ENCODE measurements at regions not wholly inside any gene's neighbourhood (a gene's known extent, or its start where the extent isn't known, plus 50 kb on each side); places are given as distances from the start of the nearest gene placed in this dataset.
A peak's percentile ranks its signal among the peaks of the same experiment; 100 is the strongest.

- DNase-seq: no peak
- no peaks in the 10 kb centered on the region for H3K36me3 Mint-ChIP-seq (ENCODE audit: low read depth)
- intact Hi-C loops (cut with micrococcal nuclease): no loop called here
- no peaks in the 10 kb centered on the region for H3K4me1 Mint-ChIP-seq
- no peak overlapping the region for H3K4me3 Mint-ChIP-seq
- H3K27me3 Mint-ChIP-seq: no peaks in the 10 kb centered on the region
- no peaks in the 10 kb centered on the region for H3K9me3 Mint-ChIP-seq
- H3K27ac Mint-ChIP-seq: no peak overlapping the region
These were observed 51.9 kb upstream of the DBX2 start for GRCh38 chr12:45102818-45103217.

DNA sequence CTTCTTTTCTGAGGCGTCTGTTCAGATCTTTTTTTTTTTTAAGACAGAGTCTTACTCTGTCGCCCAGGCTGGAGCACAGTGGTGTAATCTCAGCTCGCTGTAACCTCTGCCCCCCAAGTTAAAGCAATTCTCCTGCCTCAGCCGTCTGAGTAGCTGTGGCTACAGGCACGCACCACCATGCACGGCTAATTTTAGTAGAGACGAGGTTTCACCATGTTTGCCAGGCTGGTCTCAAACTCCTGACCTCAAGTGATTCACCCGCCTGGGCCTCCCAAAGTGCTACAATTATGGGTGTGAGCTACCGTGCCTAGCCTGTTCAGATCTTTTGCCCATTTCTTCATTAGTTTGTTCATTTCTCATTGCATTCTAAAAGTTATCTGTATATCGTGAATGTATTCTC is 55.1 kb upstream of the DBX2 start:
- intact Hi-C loops (cut with micrococcal nuclease): no loop called here
- Mint-ChIP-seq H3K4me3 (no peak overlapping the region), H3K36me3 (ENCODE audit: low read depth) (no peaks in the 10 kb centered on the region)

DNA sequence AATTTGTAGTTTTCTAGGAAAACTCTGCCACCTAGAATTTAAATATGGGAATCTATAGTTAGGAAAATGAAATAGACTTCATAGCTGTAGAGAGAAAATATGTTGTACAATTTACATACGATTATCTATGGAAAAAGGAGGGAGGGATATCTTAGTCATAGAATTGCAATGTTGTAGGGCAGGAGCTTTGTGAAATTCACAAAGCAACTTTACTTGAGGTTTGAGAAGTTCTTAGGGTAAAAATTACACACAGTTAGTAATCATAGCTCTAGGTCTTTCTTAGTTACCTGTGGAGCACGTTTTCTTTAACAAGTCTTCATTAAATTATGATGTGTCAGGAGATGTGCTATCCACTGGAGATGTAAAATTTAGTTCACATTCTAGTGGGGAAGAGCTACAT is 61.4 kb upstream of the DBX2 start:
- no peaks in the 10 kb centered on the region for H3K4me1 Mint-ChIP-seq
- H3K36me3 Mint-ChIP-seq (ENCODE audit: low read depth): no peaks in the 10 kb centered on the region
- H3K9me3 Mint-ChIP-seq: no peaks in the 10 kb centered on the region
- H3K27ac Mint-ChIP-seq: no peak overlapping the region
- no peak for DNase-seq
- H3K27me3 Mint-ChIP-seq: peaks cover 3% of the 10 kb centered on the region
- intact Hi-C loops (cut with micrococcal nuclease): no loop called here
- no peak overlapping the region for H3K4me3 Mint-ChIP-seq

More for the DNA sequence above, 55.1 kb upstream of the DBX2 start:
- H3K27me3 Mint-ChIP-seq: no peaks in the 10 kb centered on the region
- no peaks in the 10 kb centered on the region for H3K4me1 Mint-ChIP-seq
- DNase-seq: no peak
- H3K9me3 Mint-ChIP-seq: no peaks in the 10 kb centered on the region
- H3K27ac Mint-ChIP-seq: no peak overlapping the region

DNA sequence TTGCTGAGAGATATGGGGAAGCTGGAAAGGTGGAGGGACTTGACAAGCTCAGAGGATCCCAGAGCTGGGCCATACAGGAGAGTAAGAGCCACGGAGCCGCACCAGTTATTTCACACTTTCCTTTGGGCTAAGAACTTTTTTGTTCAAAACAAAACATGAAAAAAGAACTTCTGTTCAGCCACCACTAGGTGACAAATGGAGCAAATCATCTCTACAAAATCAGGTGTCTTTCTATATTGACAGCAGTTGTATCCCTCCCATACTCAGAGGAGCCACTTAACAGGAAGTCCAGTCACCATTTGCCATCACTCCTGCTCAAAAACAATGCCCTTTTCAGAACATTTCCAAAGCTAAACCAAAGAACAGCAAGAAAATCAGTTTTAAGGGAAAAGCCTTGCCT is 70.3 kb upstream of the DBX2 start:
- Mint-ChIP-seq H3K4me3 (no peak overlapping the region), H3K27me3 (peaks cover 3% of the 10 kb centered on the region), H3K36me3 (ENCODE audit: low read depth) (no peaks in the 10 kb centered on the region), H3K9me3 (no peaks in the 10 kb centered on the region), H3K27ac (no peak overlapping the region), H3K4me1 (no peaks in the 10 kb centered on the region)
- DNase-seq: no peak
- intact Hi-C loops (cut with micrococcal nuclease): no loop called here

DNA sequence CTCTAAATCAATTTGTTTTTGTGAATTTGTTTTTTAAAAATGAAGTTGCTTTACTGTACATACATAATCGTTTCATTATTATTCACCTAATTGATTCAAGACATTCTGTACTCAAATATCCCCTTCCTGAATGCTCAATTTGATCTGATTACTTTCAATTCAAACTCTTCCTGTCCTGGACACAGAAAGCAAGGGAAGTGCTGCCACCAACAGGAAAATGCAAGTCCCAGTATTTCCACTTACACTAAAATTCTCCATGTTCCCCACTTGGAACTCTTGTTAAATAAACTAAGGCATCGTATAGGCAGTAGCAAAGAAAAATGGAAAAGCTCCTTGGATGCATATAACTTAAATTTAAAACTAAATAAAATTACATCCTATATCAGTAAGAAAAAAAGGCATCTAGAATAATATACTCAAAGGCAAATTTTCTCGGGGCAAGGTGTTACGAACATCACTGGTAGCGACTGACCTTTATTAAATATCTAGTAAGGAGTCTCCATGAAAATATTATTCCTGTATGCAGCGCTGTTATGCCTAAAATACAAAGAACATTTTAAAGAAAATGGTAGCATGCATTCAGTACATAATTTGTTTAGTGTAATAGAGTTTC is 72.0 kb upstream of the DBX2 start:
- intact Hi-C loops (cut with micrococcal nuclease): no loop called here
- no peak overlapping the region for H3K4me3 Mint-ChIP-seq
- H3K36me3 Mint-ChIP-seq (ENCODE audit: low read depth): no peaks in the 10 kb centered on the region
- no peak for DNase-seq
- no peaks in the 10 kb centered on the region for H3K9me3 Mint-ChIP-seq
- peaks cover 6% of the 10 kb centered on the region for H3K27me3 Mint-ChIP-seq
- H3K4me1 Mint-ChIP-seq: no peaks in the 10 kb centered on the region
- H3K27ac Mint-ChIP-seq: no peak overlapping the region

DNA sequence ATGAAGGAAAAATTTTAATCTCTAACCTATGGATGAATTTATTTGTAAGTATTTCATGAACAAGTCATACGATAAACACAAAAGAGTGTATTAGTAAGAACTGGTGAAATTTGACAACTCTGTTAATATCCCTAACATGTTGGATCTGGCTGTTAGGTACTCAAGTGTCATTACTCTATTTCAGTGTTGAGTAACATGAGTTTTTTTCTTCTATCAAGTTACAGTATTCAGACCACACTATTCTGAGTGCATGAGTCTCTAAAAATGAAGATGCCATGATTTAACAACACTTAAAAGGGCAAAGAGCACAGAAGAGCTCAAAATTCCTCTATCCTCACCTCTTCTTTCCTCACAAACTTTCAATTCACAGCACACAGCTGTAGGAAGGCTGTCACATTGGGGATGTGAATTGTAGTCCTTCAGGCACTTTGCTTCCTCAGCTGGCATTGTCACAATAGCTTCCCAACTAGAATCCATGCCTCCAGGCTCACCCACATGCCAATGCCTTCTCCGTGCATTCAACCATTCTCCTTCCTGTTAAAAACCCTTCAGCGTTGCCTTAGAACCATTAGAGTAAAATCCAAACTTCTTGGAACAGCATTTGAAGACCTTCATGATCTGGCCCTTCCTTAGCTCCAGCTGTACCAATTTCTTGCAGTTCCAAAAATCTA is 73.7 kb upstream of the DBX2 start:
- H3K4me3 Mint-ChIP-seq: no peak overlapping the region
- H3K4me1 Mint-ChIP-seq: no peaks in the 10 kb centered on the region
- intact Hi-C loops (cut with micrococcal nuclease): no loop called here

GRCh38 chr12:45125997-45126396 is 75.1 kb upstream of the DBX2 start:
- H3K36me3 Mint-ChIP-seq (ENCODE audit: low read depth): no peaks in the 10 kb centered on the region
- no peak overlapping the region for H3K4me3 Mint-ChIP-seq
- H3K27ac Mint-ChIP-seq: no peak overlapping the region
- no peaks in the 10 kb centered on the region for H3K9me3 Mint-ChIP-seq
- DNase-seq: no peak
- peaks cover 10% of the 10 kb centered on the region for H3K27me3 Mint-ChIP-seq
- no peaks in the 10 kb centered on the region for H3K4me1 Mint-ChIP-seq
- intact Hi-C loops (cut with micrococcal nuclease): no loop called here

More for the DNA sequence above, 73.7 kb upstream of the DBX2 start:
- Mint-ChIP-seq H3K27me3 (peaks cover 10% of the 10 kb centered on the region), H3K36me3 (ENCODE audit: low read depth) (no peaks in the 10 kb centered on the region), H3K27ac (no peak overlapping the region), H3K9me3 (no peaks in the 10 kb centered on the region)
- DNase-seq: no peak

- Mint-ChIP-seq H3K36me3 (ENCODE audit: low read depth) (no peaks in the 10 kb centered on the region), H3K4me1 (no peaks in the 10 kb centered on the region), H3K27me3 (peaks cover 11% of the 10 kb centered on the region), H3K4me3 (no peak overlapping the region), H3K9me3 (no peaks in the 10 kb centered on the region), H3K27ac (no peak overlapping the region)
- no peak for DNase-seq
- intact Hi-C loops (cut with micrococcal nuclease): no loop called here
These were observed 77.7 kb upstream of the DBX2 start for GRCh38 chr12:45128637-45129036.

DNA sequence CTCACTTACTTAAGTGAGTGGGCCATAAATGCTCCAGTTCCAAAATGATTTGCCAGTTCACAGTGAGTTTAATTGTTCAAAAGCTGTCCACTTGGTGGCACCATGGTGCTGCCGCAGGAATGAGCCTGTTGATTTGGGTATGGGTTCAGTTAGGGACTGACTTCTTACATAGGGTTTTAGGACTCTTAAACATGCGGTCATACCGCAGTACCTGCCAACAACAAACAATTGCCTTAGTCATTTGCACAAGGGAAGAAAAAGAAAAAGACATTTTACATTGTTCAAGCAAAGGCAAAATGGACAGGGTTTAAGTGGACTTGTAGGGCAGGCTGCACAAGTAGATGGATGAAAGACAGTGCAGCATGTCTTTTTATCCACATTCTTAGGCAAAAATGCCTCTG is 80.0 kb upstream of the DBX2 start:
- intact Hi-C loops (cut with micrococcal nuclease): no loop called here

GRCh38 chr12:45131506-45131905 is 80.6 kb upstream of the DBX2 start:
- no peak for DNase-seq
- Mint-ChIP-seq H3K36me3 (ENCODE audit: low read depth) (no peaks in the 10 kb centered on the region), H3K4me1 (no peaks in the 10 kb centered on the region), H3K9me3 (no peaks in the 10 kb centered on the region), H3K27me3 (peaks cover 22% of the 10 kb centered on the region), H3K4me3 (no peak overlapping the region), H3K27ac (no peak overlapping the region)
- intact Hi-C loops (cut with micrococcal nuclease): no loop called here

More for the DNA sequence above, 80.0 kb upstream of the DBX2 start:
- no peaks in the 10 kb centered on the region for H3K4me1 Mint-ChIP-seq
- no peak overlapping the region for H3K27ac Mint-ChIP-seq
- no peak overlapping the region for H3K4me3 Mint-ChIP-seq
- no peaks in the 10 kb centered on the region for H3K36me3 Mint-ChIP-seq (ENCODE audit: low read depth)
- peaks cover 22% of the 10 kb centered on the region for H3K27me3 Mint-ChIP-seq
- peak; percentile 81 for DNase-seq
- no peaks in the 10 kb centered on the region for H3K9me3 Mint-ChIP-seq

DNA sequence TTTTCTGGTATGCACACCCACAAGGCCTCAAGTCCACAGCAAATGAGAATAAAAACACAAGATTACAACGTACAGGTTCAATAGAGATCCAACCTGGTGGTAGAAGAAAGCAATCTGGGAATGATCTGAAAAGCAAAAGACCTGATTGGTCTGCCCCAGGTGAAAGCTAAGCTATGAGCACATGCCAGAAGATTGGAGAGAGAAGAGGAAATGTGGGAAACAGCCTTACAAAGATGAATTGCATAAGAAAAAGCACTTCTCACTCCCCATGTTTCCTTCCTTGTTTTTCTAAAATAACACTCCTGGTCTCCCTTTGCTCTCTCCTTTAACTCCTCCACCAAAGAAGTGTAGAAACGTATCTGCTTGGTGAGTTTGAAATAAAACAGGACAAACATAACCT is 77.3 kb upstream of the ANO6 start:
- no peaks in the 10 kb centered on the region for H3K36me3 Mint-ChIP-seq (ENCODE audit: low read depth)

GRCh38 chr12:45148006-45148405 is 67.9 kb upstream of the ANO6 start:
- H3K36me3 Mint-ChIP-seq (ENCODE audit: low read depth): no peaks in the 10 kb centered on the region
- H3K4me1 Mint-ChIP-seq: no peaks in the 10 kb centered on the region
- H3K27me3 Mint-ChIP-seq: peaks cover 1% of the 10 kb centered on the region
- DNase-seq: no peak
- no peak overlapping the region for H3K4me3 Mint-ChIP-seq
- H3K27ac Mint-ChIP-seq: no peak overlapping the region
- H3K9me3 Mint-ChIP-seq: peaks cover 20% of the 10 kb centered on the region
- intact Hi-C loops (cut with micrococcal nuclease): no loop called here

More for the DNA sequence above, 77.3 kb upstream of the ANO6 start:
- Mint-ChIP-seq H3K27ac (no peak overlapping the region), H3K4me1 (no peaks in the 10 kb centered on the region), H3K9me3 (no peaks in the 10 kb centered on the region), H3K27me3 (peaks cover 15% of the 10 kb centered on the region), H3K4me3 (no peak overlapping the region)
- no peak for DNase-seq
- intact Hi-C loops (cut with micrococcal nuclease): no loop called here

DNA sequence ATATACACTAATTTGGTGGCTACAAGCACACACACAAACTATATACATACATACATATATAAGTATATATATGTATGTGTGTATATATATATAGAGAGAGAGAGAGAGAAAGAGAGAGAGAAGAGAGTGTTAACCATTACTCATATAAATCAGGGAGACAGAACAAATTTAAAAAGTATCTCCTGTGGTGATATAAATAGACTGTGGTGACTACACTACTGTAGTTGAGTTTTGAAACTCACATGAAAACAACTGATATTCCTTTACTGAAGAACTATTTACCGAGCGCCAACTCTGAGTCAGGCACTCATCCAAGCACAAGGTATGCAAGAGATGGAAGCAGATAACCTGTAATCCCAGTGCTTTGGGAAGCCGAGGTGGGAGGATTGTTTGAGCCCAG is 67.3 kb upstream of the ANO6 start:
- no peaks in the 10 kb centered on the region for H3K4me1 Mint-ChIP-seq
- H3K4me3 Mint-ChIP-seq: no peak overlapping the region
- no peak overlapping the region for H3K27ac Mint-ChIP-seq
- H3K27me3 Mint-ChIP-seq: peaks cover 1% of the 10 kb centered on the region
- H3K9me3 Mint-ChIP-seq: peaks cover 20% of the 10 kb centered on the region
- no peaks in the 10 kb centered on the region for H3K36me3 Mint-ChIP-seq (ENCODE audit: low read depth)
- DNase-seq: no peak
- intact Hi-C loops (cut with micrococcal nuclease): no loop called here

DNA sequence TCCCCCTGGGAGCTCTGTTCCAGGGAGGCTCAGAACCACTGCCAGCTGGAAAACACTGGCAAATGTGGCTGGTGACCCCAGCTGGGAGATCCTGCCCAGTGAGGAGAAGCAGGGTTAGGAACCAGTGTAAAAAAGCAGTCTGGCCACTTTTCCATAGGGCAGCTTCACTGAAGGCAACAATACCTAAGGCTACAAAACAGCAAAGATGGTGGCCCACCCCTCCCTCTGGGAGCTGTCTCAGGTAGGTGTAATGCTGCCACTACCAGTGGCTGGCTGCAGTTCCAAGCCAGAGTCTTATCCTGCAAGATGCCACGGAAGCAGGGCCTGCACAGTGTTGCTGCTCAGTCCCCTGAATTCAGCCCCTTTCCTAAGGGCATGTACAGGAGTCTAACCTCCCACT is 50.6 kb upstream of the ANO6 start:
- no peak overlapping the region for H3K4me3 Mint-ChIP-seq
- no peaks in the 10 kb centered on the region for H3K36me3 Mint-ChIP-seq (ENCODE audit: low read depth)
- H3K4me1 Mint-ChIP-seq: no peaks in the 10 kb centered on the region

GRCh38 chr12:45166056-45166455 is 49.8 kb upstream of the ANO6 start:
- intact Hi-C loops (cut with micrococcal nuclease): no loop called here
- no peak for DNase-seq
- Mint-ChIP-seq H3K4me1 (no peaks in the 10 kb centered on the region), H3K27me3 (peaks cover 10% of the 10 kb centered on the region), H3K27ac (no peak overlapping the region), H3K36me3 (ENCODE audit: low read depth) (no peaks in the 10 kb centered on the region), H3K4me3 (no peak overlapping the region), H3K9me3 (peaks cover 16% of the 10 kb centered on the region)

More for the DNA sequence above, 50.6 kb upstream of the ANO6 start:
- no peak overlapping the region for H3K27ac Mint-ChIP-seq
- peaks cover 16% of the 10 kb centered on the region for H3K9me3 Mint-ChIP-seq
- DNase-seq: no peak
- intact Hi-C loops (cut with micrococcal nuclease): no loop called here
- H3K27me3 Mint-ChIP-seq: peaks cover 14% of the 10 kb centered on the region
